HG02973 (cell line): ENCODE measurements at regions not wholly inside any gene's neighbourhood (a gene's known extent, or its start where the extent isn't known, plus 50 kb on each side); places are given as distances from the start of the nearest gene placed in this dataset.

Experiments used
- ATAC-seq: cut with Tn5 transposase; IDR thresholded peaks from one replicate; pipeline ENCODE4 v1.9.1; 2021; ENCODE audit warnings: moderate library complexity; ENCODE audit not compliant: unreplicated experiment

DNA sequence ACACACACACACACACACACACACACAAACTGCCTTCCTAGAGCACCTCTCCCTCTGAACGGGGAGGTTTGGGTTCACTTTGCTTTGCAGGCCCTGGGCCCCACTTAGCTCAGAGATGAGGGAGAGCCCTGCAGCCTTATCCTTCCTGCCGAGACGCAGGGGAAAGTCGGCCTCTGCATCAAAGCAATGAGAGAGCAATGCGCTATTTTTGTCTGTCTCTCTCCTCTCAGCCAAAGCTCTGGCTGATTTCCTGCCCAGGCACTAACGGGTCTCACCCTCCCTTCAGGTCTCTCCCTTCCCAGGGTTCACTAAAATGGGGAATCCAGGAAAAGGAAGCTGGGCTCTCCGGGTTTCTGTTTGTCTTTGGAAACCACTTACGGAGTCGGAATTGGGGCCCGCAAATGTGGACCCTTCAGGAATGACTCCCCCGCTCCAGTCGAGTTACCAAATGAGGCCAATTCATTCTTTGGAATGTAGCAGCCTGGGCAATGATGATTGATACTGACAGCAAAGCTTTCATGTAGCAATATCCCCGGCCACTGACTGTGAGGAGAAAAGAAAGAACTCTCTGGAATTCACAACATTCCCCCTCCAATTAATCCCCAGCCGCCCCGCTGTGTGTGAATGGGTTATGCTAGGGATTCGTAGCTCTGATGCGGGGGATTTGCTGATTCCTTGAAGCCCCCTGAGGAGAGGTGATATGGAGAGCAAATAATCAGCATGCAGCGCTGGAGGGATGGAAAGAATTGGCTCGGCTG is 61.5 kb upstream of the WLS start:
- ATAC-seq, result no peak

DNA sequence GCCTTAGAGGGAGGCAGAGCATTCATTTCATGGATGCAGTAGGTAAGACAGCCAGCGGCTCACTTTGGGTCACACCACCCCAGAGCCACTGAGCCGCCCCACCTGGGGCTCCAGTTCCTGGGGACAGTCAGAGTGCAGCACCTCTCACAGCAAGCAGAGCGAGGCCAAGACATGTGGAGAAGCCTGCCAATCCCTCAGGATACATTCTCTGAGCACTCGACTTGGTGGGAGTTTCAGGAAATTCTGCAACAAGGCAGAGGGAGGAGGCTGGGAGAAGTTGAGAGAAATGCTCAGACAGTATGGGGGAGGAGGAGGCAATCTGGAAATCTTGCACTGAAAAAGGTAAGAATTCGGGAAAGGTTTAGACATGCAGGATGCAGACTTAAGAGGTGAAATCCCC is 60.8 kb upstream of the WLS start:
- no peak for ATAC-seq

DNA sequence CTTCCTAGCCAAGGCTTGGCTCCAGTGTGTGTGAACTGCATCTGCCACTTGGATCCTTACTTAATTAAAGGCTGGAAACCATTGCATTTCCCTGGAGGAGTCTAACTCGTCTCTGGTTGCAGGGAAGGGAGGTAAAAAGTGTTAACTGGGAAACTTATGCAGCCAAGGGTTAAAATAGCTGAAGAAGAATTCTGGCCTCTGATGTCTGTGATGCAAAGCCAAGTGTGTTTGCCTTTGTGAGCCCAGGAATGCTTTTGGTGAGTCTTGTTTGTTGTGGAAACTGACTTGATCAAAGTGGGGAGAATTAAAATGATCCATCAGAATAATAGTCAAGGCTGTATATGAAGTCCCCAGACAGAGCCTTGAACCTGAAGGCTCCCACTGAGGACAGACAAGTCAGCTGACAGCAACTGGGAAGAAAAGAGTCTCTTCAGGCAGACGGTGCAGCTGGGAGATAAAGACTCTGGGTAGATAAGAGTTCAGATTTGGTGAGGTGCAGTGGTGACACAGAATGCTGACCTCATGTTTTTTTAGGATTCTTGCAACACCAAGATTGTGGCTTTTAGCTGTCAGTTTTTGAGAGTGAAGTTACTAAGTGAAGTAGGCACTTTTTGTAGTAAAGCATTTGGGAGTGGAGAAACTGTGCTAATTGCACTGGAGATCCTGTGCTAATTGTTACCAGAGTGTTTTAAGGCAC is 59.5 kb upstream of the WLS start:
- no peak for ATAC-seq

DNA sequence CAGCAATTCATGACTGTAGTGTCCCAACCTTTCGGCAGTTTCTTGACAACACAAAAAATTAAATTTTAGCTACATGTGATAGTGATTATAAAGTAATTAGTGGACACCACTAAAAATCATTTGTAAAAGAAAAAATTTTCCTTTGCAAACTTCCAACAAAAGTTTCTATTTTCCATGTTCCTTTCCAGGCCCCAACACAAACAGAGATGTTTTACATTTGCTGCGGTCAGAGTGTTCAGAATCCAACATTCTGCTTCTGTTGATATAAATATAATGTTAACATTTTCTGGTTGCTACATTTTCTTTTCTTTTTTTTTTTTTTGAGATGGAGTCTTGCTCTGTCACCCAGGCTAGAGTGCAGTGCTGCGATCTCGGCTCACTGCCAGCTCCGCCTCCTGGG is 54.9 kb upstream of the WLS start:
- no peak for ATAC-seq

DNA sequence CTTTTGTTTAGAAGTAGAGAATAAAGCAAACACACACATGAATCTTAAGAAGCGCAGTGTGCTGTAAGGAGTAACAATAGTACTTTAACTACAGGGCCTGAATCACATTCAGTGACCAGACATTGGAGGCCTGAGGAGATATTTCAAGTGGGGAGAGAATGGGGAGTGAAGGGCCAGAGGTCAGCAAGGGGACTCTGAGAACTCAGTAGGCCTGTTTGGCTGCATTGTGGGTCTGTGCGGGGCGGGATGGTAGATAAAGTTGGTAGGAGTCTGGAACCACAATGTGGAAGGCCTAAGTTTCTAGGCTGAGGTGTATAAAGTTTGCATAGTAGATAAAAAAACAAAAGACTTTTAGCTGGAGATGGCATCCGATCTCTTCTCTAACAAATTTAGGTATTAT is 52.7 kb upstream of the WLS start:
- ATAC-seq, result no peak

DNA sequence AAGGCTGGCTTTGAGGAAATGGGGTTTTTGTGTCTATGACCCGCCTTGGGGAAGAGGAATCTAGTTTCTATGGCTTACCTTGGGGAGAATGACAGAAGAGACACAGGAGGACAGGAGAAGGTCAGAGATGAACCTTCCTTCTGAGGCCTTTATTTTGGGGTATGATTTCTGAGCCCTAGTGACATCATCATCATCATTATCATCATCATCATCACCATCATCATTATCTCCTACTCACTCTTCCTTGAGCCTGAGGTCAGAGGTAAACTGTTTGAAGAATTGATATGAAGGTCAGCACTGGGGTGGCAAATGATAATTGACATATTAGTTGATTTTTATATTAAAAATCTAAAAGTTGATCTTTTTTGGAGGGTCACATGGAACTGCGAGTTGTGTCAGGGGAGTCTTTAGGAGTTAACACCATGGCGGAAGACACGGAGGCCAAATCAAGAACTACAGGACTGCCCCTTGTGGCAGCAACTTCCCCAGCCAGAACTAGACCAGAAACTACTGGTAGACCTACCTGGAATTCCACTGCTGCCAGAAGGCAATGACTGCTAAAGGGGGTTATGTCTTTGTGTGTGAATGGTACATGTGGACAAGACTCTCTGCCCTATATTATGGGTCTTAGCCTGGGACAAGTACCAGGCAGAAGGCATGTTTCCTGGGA is 49.8 kb upstream of the WLS start:
- no peak for ATAC-seq
